H54 (cell line): ENCODE measurements at regions not wholly inside any gene's neighbourhood (a gene's known extent, or its start where the extent isn't known, plus 50 kb on each side); places are given as distances from the start of the nearest gene placed in this dataset.
A peak's percentile ranks its signal among the peaks of the same experiment; 100 is the strongest.

Experiments used
- DNase-seq: peaks from one replicate; pipeline ENCODE4 v3.0.0; 2011; ENCODE audit warnings: low spot score, mixed read lengths; ENCODE audit not compliant: insufficient read length
- FAIRE-seq: peaks from 3 replicates; lab custom pipeline; 2011; peaks lifted over from hg19 to GRCh38; lab: Jason Lieb, UNC
- POLR2A ChIP-seq: IDR thresholded peaks from 2 replicates; pipeline ENCODE4 v1.6.1; 2011; ENCODE audit warnings: low read depth, mild to moderate bottlenecking, low read length

DNA sequence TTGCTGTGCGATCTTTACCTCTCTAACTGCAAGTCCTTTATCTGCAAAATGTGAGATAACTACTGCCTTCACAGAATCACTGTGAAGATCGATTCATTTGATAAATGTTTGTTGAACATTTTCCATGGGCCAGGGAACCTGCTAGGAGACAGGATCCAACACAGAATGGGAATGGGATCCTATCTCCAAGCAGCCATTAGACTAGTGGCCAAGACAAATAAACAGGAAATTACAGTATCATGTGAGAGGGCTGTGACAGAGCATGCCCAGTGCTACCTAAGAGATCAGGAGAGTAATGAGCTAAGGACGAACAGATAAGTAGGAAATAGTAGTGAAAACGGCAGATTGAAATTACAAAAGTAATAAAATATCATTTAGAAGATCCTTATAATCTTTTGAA lies 105.7 kb downstream of the GRIN2B start:
- no peak for TF ChIP-seq POLR2A
- DNase-seq, result no peak
- FAIRE-seq, result no peak

DNA sequence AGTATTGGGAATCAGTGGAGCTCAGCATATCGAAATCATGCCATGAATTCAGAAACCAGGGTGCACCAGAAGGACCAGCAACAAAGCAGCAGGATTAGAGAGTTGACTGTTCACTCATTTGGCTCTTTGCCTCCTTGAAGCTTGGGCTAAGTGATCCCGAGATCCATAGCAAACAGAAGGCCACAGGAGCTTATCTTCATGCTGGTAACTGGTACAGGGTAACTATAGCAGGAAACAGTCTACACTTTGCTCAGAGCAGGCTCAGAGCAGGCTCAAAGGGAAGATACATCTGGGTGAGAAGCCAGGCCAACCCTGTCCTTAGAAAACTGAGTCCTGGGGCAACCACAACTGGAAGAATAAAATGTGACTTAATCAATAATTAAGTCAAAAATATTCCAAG lies 111.1 kb downstream of the GRIN2B start:
- DNase-seq, result no peak
- no peak for FAIRE-seq
- no peak for TF ChIP-seq POLR2A

DNA sequence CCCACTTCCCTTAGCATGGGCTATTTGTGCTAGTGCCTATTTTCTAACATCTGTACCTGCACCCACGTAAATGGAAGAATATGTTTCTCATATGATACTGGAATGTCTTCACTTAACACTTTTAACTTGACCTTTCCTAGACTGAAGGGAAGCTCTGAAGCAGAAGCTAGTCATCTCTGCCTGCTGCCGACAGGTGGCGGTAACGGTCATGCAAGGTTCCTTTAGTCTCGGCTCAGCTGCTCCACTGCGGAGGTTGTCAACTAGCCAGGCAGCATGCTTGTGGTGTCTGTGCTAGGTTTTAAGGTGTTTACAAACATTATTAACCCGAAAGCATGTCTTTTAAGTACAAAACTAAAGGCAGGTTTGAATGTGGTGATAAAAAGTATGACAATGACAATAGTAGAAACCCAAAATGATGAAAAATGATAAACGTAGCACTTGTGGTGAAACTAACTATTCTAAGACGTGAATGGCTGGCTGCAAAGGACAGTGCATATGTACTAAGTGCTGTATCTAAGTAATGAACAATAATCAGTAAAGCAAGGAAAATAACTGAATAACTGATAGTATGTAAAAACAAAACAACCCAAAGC lies 117.2 kb downstream of the GRIN2B start:
- peak; percentile 78 for FAIRE-seq
- DNase-seq, result peak; percentile 48
- TF ChIP-seq POLR2A, result no peak

DNA sequence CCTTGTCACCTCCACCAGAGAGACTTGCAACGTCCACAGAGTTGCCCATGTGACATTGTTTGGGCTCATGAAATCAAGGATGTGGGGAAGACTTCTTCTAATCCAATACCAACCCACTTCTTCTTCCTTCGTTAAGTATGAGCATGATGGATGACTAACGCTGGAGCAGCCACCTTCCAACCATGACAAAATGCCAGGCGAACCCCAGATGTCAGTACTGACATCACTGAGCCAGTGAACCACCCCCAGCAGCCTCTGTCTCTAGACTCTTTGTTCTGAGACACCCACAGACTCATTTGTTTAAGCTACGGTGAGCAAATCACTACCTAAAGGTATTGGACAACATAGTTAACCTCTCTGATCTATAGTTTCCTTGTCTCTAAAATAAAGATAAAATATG lies 123.7 kb downstream of the GRIN2B start:
- FAIRE-seq, result no peak
- no peak for DNase-seq
- TF ChIP-seq POLR2A, result no peak

DNA sequence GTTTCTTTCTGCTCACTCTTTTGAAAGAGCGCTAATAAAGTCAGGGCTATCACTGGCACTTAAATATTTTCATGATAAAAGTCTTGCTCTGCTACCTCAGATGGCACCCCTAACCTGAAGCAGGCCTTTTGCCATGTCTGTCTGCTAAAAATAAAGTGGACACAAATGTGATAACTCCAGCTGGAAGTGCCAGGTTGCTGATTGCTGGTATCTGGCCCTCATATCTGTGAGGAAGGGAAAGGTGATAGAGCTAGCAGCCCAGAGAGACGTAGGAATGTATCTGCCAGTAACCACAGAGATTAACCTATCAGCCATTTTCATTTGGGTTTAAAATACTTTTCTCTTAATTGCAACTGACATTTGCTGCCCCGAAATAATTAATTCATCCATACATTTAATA lies 127.9 kb downstream of the GRIN2B start:
- no peak for FAIRE-seq
- TF ChIP-seq POLR2A, result no peak
- DNase-seq, result no peak

DNA sequence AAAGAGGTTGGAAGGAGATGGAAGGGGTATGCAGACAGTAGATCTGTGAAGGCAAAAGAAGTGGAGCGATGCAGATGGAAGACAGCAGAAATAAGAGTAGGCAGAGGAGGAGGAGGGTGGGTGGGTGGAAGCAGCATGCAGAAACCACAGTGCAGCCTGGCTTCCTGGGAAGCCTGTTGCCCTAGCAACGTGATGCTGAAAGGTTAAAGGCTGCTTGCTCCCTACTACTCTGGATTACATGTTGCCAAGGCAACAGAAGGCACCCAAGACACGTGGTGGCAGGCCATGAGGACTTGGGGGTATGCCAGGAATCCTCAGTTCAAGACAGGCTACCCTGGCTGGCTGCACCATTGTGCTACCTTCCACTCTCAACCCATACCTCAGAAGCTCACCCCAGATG lies 129.6 kb downstream of the GRIN2B start:
- DNase-seq (no peak), FAIRE-seq (no peak)
- no peak for TF ChIP-seq POLR2A

DNA sequence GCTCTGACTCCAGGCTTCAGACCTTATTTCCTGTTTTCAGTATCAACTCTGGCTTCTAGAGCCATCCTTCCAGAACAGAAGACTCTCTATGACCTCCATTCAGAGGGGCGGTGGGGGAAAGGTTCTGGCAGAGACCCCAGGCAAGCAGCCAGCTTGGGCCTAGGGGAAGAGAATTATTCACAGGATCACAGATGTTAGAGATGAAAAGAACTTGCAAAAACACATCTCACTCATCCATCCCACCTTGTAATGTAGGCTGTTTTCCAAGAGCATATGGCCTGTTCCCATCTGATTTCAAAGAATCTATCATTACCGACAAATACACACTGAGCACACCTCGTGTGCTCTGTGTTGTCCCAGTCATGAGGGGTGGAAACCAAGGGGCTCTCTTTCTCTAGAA lies 131.9 kb downstream of the GRIN2B start:
- no peak for TF ChIP-seq POLR2A
- DNase-seq (no peak), FAIRE-seq (no peak)

DNA sequence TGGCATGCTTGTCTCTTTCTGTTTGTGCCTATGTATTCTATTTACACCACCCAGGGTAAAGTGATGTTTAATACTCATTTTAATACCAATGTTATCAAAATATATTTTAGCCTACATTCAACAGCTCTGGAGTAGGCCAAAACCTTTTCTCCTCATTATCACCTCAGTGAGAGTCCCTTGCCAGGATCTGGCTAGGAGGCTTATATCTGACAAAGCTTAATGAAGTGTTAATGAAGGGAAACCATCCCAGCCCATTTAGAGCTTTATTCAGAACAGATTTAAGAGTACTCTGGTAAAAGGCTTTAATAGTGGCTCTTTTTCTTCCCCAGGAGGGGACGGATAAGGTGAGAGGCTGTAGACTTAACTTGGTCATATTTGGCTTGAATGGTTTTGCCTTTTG lies 137.6 kb downstream of the GRIN2B start:
- DNase-seq, result no peak
- FAIRE-seq, result no peak
- TF ChIP-seq POLR2A, result no peak

DNA sequence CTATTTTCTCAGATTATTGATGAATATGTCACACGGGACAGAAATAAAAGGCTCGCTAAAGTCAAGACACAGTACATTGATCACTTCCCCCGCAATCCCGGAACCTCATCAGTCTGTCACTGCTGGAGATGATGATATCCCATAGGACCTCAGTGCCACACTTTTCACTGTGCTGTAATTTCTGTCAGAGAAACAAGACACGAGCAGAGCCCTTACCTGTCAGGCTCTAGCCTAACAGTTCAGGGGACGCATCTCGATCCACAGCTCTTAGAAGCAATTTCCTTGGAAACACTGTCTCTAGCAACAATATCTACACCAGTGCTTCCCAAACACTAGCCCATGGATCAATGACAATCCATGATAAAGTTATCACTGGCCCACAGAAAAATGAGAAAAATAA lies 140.0 kb downstream of the GRIN2B start:
- TF ChIP-seq POLR2A, result no peak
- no peak for DNase-seq
- FAIRE-seq, result no peak

DNA sequence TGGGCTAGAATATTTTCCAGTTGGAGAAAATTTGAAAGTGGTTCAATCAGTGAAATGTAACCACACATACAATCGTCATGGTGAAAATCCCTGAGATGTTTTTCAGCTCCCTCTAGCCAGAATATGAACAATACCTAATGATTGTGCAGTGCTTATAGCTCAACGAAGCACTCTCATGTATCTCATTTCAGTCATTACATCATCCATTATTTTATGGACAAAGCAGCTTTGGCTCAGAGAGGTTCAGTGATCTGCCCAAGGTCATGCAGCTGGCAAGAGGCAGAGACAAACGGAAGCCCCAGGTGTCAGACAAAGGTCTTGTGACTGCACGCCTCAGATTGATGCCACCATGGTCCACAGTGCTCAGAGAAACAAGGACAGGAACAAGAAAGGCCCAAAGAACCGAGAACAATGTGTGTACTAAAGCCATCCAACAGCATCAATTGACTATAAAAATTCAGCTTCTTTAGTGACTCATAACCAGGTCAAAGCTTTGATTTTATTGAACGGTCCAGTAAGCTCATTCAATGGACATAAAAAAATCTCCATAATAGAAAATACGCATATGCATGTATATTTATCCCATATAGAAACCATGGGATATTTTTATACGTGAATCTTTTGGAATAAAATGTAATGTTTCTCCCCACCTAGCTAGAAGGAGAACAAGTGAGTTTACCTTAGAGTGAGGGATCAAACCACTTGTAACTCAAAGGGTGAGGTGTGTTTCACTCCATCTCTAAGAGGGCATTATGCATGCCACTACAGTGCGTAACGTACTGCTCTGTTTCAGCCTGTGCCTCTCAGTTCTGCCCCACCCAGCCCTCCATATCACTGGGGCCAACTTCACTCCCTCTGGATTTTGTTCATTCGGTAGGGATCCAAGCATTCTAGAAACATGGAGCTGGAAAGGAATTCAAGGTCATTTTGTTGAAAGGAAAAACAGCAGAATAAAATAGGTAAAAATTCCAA lies 141.8 kb downstream of the GRIN2B start:
- FAIRE-seq, result no peak
- no peak for TF ChIP-seq POLR2A

DNA sequence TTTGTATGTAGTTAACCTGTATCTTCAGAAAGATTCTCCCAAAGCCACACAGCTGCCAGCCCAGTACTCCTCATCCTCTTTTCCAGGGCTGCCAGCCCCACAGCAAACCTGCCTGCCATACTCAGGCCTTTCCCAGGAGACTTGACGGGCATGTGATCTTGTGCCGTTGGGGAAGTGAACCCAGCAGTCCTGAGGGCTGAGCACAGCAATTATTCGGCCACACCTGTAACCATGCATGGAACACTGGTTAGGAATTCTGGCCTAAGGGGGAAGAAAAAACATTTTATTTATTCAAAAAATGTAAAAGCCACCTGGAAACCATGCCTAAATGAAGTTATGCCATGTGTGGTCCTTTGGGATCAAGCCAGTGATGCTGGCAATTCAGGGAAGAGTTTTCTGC lies 145.3 kb downstream of the GRIN2B start:
- FAIRE-seq, result no peak
- no peak for DNase-seq
- TF ChIP-seq POLR2A, result no peak

More for the DNA sequence above, 141.8 kb downstream of the GRIN2B start:
- DNase-seq, result no peak

DNA sequence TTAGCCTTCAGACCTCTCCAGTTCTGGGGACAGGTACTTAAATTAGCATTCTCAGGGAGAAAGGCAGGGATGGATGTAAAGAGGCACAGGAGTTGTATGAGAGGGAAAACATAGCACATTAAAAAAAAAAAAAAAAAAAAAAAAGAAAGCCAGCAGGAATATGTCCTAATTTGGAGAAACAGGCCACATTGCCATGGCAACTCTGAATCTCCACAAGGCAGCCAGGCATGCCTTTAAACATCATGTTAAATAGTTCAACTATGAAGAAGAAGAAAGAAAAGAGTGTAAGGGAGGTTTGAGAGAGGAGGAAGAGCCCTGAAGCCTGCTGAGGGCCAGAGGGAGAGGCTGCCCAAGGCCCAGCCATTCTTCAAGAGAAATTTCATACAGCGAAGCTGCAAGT lies 145.8 kb downstream of the GRIN2B start:
- no peak for DNase-seq
- no peak for TF ChIP-seq POLR2A
- no peak for FAIRE-seq

DNA sequence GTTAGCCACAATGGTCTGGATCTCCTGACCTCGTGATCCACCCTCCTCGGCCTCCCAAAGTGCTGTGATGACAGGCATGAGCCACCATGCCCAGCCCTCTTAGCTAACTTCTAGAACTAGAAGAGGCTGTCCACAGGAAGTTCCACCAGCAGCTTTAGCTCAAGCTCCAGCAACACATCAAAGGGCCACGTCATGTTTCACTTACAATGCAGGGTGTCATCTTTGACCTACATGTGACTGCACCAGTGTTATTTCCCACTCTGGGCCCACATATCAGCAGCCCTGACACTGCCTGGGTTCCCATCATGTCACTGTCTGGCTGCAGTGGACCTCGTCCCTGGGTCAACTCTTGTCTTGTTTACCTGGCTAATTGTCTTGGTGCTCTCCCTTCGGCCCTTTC lies 147.2 kb downstream of the GRIN2B start:
- DNase-seq (no peak), FAIRE-seq (no peak)
- TF ChIP-seq POLR2A, result no peak

DNA sequence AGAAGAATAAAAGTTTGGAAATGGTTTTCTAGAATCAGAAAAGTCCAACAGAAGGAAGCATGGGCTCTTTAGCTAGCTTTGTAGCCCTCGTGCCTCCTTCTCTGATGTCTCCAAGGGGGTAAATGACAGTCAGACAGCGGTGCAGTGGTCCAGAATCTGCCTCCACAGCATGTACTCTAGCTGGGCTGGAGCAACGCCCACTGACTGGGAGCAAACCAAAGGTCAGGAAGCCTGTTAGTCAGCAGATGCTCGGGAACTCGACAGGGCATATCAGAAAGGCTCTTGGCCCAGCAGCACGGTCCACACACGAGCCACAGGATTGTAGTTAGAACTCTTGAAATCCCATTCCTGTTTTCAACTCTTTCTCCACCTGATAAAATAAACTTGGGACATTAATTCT lies 164.3 kb downstream of the GRIN2B start:
- DNase-seq (no peak), FAIRE-seq (no peak)
- no peak for TF ChIP-seq POLR2A

DNA sequence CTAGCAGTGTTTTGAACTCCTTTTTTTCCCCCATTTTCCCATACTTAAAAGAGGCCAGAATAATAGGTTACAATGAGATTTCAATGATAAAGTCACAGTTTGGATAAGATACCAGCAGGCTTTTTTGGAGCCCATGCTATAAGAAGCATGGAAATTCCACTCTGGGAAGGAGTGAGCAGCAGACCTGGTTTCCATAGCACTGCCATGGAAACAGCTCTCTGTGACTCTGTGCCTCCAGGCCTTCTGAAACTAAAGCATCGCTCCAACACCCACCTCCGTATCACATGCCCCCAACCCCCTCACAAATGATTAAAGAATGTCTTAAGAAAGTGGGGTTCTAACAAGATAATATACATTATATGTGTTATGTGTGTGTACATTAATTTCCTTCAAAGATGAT lies 165.0 kb downstream of the GRIN2B start:
- FAIRE-seq, result no peak
- TF ChIP-seq POLR2A, result no peak
- DNase-seq, result no peak

DNA sequence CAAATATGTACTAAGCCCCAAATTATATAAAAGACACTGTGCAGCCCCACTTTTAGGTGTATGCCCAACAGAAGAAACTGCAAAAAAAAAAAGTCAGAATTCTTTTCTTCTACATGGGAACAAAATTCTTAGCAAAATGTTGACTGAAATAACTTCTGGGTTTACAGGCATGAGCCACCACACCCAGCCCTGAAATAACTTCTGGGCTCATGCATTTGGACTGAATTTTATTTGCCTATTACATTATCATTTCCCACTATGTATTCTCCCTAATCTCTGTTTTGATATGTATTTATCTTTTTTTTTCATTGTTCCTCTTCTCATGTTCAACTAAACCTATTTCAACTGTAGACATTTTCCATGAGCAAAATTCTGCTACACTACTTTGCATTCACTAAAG lies 169.2 kb downstream of the GRIN2B start:
- no peak for TF ChIP-seq POLR2A
- FAIRE-seq (no peak), DNase-seq (no peak)
